NCI-H526 (cell line): ENCODE measurements at regions not wholly inside any gene's neighbourhood (a gene's known extent, or its start where the extent isn't known, plus 50 kb on each side); places are given as distances from the start of the nearest gene placed in this dataset.

Source experiments
- DNase-seq, 2 experiments: peaks; one replicate each; lab custom pipeline; 2025; lab: John Stamatoyannopoulos, UW

DNA sequence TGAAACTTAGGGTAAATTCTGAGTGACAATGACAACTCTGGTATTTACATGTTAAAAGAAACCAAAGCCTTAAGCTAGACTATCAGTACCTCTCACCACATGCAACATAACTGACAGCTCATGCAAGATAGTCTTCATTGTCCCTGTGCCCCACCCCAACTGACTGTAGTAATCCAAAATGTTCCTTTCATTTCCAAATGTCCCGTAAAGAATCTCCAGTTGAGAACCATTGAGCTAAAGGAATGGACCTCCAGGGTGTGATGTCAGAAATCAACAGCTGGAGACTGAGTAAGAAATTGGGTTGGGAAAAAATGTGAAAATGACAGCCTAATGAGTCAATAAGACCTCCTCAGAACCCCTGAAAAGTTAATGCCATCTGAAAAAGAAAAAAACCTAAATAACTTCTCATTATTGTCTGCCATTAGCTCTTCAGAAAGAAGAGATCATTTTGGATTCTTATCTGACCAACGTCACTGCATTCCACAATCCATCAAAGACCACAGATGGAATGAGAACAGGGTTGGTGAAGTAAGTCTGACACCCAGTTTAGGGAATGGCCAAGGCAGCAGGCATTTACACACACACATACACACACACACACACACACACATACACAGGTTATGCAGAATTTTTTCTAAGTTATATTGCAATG lies 51.7 kb upstream of the ACVR2A start:
- DNase-seq = no peak

DNA sequence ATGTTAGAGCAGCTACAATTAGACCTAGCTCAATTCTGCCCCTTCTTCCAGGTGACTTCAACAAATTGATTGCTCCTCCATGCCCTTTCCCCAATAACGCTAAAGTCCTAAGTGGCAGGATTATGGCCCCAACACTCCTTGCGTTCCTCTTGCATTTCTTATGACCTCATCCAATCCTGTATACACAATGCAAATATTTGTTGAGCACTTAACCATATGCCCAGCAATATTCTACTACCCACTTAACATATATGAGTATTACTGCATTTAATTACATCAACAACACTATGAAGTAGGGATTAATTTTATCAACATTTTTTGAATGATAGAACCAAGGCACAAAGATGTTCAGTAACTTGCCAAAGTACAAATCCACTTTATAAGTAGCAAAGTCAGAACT lies 54.2 kb upstream of the ACVR2A start:
- DNase-seq = no peak

DNA sequence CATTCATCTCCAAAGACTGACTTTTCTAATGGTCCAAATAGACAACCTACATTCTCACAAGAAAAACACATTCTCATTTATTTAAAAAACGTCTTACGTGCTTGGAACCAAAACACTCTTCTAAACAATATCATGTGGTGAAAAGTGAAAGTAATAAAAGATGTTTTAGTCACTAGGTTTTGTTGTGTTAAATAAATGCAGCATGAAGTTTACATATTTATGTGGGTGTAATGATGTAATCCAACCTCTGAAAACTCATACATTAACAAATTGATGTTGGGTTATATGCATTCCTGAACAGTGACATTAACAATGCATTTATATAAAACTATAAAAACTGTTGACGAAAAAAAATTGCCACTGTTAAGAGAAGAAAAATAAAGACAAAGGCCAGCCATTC lies 55.1 kb upstream of the ACVR2A start:
- no peak for DNase-seq

DNA sequence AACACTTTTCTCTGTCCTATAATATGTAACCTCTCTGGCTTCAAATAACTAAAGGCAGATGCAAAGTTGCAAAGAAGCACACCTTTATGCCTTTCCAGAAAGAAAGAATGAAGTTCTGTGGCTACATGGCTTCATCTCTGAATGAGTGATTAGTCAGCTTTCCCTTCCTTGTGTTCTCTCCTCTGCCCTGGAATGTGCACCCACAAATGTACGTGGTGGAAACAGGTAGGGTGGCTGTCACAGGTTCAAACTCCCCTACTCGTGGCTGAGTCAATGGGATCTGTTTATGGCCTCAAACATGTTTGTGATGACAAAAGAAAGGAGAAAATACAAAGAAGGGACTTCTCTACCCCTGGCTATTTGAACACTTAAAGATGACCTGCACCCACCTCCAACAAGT lies 55.5 kb upstream of the ACVR2A start:
- DNase-seq = no peak

DNA sequence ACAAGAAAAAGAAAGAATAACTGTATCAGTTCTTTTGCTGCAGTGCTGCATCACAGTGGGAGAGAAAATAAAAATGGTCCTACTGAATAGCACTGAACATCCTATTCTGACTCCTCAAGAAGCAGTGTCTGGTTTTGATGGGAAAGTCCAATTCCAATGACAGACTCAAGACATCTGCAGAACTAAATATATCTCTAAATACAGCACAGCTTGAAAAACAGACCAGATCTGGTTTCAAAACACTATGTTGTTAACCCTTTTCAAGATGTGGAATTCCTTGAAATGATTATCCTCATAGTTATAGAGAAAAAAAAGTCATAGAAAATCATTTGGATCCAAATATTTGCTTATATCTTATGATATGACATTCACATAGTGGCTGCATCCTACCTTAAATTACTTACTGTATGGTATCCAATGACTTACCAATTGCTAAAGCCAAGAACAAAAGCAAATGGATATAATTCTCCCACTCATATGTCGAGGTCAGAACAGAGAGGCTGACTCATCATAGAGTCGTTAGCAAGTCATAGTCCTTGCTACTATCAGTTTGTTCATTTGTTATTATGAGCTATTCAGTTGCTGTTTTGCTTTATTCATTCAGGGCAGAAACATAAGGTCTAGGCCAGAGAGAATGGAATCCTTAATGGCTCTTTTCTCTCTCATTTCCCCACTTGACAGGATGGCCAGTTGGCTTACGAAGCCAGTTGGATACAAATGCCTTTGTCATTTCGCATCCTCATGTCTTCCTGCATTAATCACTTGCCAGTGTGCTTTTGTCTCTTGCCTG lies 62.5 kb upstream of the ACVR2A start:
- no peak for DNase-seq

DNA sequence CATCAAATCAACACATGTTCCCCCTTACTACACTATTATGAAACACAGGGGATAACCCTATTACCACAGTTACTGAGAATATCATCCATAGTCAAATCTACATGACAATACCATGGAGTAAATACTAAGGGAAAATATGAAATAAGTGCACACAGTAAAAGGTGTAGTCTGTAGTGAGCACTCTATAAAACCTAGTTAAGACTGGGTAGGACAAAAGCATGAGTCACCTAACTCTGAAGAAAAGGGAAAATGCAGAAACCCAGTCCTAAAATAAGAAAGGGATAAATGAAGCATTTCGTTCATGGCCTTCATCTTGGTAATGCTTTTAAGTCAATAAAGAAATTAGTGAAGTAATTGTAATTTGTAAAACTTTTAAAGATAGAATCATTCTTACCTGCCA lies 65.4 kb upstream of the ACVR2A start:
- no peak for DNase-seq

DNA sequence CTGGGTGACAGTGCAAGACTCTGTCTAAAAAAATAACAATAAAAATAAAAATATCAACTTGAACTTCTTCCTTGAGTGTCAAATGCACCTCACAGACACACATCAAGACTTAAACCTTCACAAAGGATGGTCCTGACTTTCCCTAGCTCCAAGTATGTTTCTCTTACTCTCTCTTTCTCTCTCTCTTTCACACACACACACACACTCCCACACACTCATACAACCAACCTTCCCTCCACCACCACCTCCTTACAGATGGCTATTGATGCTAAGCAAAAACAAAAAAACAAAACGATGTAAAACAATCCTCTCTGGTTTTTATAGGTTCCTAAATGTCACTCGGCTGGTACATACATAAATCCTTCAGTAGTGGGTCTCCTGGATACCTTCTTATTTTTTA lies 67.4 kb upstream of the ACVR2A start:
- no peak for DNase-seq

DNA sequence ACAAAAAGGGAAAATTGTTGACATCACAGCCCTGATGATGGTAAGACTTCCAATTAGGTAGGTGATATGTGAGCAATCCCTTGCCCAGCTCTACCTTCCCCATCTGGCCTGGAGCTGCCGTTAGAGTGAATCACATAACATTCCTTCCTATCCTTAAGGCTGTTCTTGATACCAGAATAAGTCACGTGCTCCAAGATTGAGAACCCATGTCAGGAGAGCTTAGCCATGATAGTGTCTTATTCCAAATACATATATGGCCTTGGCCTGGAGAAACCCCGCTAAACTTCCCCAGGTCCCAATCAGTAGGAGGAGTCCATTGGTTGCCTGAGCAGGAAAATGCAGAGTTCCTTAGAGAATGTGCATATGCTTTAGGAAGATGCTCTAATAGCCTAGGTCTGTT lies 70.0 kb upstream of the ACVR2A start:
- no peak for DNase-seq

DNA sequence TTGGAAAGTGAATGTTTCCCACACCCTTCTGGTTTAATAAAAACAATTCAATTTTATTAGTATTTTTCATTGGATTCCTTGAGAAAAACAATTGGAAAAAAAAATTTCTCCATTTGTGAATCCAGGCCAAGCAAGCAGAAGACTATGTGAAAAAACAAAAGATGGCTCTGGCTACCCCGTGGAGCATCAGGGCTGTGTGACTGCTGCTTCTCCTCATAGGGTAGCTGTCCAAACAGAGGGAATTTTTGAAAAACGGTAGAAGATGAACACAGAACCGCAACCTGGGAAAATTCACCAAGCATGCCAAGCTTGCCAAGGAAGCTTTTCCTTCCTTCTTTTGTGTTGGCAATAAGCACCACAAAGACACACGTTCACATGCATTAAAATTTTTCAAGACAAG lies 71.3 kb upstream of the ACVR2A start:
- DNase-seq = no peak

DNA sequence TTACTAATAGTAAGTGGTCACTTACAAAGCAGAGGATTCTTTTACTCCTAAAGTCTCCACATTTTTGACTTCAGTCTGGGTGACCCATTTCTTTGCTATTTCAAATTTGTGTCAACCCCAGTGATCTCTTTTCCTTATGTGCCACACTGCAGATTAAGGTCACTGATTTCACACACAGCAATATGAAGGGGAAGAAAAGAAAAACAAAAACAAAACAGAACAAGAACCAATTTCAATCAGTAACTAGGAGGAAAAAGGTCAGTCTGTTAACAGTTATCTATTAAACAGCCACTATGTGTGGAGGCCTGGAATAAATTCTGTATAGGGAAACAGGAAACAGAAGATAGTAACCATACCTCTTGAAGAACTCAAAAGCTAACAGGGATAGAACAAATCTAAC lies 72.0 kb upstream of the ACVR2A start:
- no peak for DNase-seq

DNA sequence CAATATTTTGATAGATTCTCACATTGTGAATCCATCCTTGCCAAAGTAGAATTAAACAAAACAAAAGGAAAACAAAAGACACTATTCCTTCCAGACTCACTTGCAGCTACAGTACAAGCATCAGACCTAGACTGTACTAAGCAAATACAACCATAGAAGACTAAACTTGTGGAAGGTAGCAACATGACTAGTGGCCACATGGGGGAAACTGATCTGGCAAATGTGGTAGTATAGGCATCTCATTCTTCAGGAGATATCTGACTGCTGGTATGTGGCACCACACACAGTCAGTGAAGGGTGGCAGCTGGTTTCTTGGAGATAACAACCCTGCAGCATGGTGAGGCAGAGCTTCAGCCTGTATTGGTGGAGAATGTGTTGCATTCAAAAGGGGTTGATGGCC lies 81.0 kb upstream of the ACVR2A start:
- no peak for DNase-seq

DNA sequence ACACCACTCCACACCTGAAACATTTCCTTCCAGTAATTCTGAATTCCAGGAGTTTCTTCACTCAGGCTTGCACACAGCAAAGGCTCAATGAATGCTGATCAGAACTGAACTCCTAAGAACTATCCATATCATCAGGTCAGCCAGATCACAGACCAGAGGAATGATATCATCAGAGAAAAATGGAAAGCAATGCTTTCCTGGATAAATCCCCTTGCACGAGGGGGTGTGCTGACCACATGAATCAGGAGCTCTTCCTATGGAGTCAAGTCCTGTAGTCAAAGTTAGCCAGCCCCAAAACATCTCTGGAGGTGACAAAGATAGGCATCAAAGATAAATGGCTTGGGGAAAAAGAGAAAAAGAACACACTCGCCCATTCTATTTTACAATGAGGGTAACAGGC lies 83.8 kb upstream of the ACVR2A start:
- DNase-seq = no peak

DNA sequence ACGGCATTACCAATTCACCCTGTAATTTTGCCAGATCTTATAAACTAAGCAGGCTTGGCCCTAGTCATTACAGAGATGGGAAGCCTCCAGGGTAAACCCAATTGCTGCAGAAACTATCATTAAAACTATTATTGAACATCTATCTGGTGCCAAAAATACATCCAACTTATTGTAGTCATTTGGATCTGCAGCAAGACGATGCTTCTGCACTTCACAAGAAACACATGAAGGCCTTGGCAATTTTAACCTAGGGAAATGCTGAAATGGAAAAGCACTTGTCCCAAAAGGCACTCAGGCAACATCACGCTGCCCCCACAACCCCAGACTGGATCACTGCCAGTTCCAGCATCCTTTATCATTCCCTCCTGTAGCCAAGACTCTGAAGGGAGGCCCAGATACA lies 85.3 kb upstream of the ACVR2A start:
- no peak for DNase-seq

DNA sequence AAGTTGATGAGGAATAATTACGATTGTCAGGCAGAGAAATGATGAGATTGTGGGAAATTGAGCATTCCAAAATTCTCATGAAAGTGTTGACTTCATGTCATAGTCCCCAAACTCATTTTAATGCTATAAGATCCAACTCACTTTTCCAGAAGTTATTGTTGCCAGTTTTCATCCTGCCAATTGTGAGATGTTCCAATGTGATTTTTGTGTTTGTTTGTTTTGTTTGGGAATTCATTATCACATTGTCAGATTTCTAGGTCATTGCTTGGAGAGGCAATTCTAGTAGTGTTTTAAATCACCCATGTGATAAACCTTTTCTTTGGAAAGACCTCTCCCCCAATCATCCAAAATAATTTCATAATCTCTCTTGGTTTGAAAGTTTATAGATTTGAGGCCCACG lies 86.0 kb upstream of the ACVR2A start:
- no peak for DNase-seq

DNA sequence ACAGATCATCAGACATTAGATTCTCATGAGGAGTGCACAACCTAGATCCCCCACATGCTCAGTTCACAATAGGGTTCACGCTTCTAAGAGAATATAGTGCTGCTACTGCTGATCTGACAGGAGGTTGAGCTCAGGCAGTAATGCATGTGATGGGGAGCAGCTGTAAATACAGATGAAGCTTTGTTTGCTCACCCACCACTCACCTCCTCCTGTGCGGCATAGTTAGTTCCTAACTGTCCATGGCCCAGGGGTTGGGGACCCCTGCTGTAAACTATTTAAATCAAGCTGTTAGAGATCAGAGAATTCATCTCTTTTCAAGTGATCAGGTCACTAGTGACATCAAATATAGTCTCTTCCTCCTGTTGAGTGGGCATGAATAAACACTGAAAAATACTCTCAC lies 88.8 kb upstream of the ACVR2A start:
- DNase-seq = no peak

DNA sequence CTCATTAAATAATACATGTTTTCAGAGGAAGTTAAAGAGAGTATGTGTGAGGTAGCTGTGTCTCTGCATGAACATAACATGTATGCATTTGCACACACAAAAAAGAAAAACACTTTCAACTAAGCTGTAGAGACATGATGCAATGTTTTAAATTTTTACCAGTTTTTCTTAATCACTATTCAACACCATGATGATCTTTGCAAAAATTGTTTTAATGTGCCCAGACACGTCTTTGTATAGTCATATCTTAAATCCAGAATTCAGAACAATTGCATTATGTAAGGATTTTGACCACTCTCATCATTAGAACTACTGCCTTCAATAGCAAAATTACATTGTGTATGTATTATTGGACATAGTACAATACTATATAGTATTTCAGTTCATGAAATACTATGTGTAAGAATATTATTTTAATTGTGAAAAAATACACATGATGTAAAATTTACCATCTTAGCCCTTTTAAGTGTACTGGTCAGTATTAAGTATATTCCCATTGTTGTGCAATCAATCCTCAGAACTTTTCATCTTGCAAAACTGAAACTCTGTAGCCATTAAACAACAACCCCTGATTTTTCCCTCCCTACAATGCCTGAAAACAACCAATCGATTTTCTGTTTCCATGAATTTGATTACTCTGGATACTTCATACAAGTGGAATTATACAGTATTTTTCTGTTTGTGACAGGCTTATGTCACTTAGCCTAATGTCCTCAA lies 104.5 kb upstream of the ACVR2A start:
- no peak for DNase-seq

DNA sequence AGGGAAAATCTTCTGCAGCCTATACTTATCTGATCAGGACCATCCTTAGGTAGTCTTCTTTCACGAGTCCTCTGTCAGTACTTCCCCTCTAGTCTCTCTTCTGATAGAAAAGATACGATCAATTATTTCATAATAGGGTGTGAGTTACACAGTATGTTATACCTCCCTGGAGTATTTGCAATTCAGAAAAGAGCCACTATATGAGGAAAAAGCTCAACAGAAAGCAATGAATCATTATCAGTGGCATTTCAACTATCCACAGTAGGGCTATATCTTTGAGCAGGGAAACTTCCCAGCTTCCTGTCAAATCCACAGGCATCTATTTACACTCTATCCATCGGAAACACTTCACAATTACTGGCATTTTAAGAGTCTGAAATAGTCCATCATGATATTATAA lies 105.3 kb upstream of the ACVR2A start:
- DNase-seq = no peak

DNA sequence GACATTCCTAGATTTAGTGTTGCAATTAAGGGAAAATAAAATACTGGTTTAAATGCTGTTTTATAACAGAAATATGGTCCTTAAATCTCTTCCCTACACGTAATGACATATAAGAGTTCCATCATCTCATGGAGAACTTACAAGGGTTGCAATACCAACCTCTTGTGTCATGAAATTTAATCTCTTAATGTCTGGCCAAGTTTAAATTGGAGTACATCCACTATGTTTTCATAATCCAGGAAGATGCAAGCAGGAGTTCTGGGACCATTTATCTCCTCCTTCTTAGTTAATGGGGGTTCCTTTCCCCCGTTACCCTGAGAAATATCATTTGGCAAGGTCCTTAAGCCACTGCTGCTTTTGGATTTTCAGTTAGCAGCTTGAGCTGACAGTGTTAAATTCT lies 126.0 kb upstream of the ACVR2A start:
- DNase-seq = no peak

DNA sequence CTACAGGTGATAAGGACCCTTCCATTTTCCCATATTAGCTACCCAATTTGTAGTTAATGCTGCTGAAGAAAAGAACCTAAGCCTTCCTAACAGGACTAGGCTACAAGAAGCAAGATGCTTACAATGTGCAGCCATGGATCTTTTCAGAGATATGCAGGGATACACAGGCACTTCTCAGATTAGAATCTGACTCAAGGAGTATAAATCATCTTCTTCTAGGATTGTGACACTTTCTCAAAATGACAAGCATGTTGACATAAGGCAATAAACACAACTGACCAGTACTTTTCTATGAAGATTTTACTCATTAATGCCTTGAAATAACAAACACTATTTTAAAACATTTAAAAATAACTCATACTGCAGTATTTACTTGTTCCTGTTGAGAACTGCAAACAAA lies 127.9 kb upstream of the ACVR2A start:
- no peak for DNase-seq

DNA sequence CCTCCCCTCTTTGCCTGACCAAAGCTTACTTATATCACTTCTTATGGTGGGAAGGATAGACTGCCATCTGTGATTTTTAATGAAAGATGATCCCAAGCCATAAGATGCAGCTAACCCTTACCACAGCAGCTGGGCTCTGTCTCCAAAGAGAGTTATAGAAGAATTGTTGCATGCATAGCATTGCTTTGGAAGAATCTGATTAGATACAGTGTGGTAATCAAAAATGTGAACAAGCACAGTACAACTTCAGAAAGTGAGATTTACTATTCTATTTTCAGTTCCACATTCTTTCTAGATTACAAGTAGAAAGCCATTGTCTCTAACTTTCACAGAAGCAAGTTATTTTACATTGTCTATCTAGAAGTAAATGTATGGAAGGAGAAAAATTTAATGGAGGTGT lies 129.0 kb upstream of the ACVR2A start:
- no peak for DNase-seq

DNA sequence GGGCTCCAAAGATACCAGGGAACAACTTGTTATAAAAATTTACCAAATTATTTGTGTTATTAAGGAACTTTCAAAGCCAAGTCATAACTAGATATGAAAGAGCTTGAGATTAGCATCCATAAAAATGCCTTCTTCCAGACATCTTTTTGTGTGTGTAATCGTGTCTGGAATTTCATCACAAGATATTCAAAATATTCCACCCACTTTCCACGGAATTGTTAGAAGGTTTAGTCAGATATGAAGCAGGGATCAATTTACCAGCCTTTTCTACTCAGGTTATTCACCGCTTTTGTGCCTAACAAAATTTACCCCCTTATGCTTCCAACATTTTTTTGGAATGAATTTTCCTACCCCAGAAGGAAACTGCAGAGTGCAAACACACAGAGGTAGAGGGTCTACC lies 130.2 kb upstream of the ACVR2A start:
- DNase-seq = no peak

DNA sequence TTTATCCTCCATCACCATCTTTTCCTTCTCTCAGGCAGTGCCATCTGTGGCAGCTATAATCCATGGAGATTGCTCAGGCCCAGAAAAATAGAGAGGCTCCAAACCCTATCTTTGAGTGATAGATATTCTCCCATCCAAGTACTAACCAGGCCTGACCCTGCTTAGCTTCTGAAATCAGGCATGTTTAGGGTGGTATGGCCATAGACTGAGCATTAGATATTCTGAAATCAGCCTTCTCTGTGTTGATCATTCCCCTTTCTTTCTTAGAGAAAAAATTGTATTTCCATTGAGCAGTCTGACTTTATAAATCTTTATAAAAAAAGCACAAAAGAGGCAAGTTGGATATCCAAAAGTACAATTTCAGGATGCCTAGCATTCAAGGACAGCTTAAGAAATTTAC lies 131.5 kb upstream of the ACVR2A start:
- no peak for DNase-seq

DNA sequence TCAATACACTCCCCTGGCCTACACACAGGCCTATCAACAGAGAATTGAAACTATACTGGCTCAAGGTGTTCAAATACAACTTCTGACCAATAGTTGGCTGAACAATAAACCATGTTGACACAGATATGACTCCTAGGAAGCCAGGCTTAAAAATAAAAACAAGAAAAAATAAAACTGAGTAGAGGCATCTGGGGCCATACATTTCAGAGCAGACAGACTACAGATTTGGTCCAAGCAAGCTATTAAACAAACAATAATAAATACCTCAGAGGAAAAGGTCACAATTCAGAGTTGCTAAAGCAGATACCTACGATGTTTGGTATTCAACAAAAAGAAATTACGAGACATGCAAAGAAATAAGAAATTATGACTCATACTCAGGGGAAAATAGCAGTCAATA lies 132.8 kb upstream of the ACVR2A start:
- no peak for DNase-seq
